Stimulated activated CD4-positive, alpha-beta T cell treated with anti-CD3 and anti-CD28 coated beads, Interleukin-4, amount 100 ng/mL, for 48 hours (primary cell): ENCODE measurements at regions not wholly inside any gene's neighbourhood (a gene's known extent, or its start where the extent isn't known, plus 50 kb on each side); places are given as distances from the start of the nearest gene placed in this dataset.

Experiments
- DNase-seq, 2 donors: peaks; one replicate each; pipeline ENCODE4 v3.0.0-alpha.2; 2020; ENCODE audit warnings: low read depth in 2 of 2

GRCh38 chr6:14903176-14904038 is 342.5 kb upstream of the JARID2 start:
- DNase-seq = no peak

DNA sequence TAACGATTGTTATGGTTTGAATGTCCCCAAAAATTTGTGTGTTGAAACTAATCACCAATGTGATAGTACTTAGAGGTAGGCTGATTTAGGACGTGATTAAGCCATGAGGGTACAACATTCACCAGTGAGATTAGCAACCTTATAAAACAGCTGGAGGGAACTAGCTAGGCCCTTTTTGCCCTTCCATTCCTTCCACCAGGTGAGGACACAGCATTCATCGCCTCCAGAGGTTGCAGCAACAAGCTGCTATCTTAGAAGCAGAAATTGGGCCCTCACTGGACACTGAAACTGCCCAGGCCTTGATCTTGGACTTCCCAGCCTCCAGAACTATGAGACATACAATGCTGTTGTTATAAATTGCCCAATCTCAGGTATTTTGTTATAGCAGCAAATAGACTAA is 340.7 kb upstream of the JARID2 start:
- DNase-seq = no peak

GRCh38 chr6:14906621-14907020 is 339.2 kb upstream of the JARID2 start:
- DNase-seq = no peak

DNA sequence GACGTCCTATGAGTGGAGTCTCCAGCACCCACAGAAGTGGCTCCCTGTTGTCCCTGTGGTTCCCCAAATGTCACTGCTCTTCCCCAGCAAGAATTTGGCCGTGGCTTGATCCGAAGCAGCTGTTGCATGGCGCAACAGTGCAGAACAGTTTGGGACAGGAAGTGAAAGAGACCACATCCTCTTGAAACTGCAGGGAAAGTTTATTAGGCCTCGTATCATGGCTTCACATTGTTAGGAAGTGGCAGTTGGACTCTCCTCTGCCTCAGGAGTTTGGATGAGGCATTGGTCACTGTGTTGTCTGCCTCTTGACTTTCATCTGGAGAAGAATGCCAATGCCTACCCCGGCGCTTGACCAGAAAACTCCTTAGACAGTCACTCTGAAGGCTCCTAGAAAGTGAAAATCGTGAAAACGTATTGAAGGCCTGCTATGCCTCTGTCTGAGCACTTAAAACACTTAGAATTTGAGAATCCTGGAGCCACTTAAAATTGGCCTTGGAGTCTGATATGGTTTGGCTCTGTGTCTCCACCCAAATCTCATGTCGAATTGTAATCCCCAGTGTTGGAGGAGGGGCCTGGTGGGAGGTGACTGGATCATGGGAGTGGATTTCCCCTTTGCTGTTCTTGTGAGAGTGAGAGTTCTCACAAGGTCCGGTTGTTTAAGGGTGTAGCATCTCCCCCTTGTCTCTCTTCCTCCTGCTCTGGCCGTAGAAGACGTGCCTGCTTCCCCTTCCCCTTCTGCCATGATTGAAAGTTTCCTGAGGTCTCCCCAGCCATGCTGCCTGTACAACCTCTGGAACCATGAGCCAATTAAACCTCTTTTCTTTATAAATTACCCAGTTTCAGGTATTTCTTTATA is 334.9 kb upstream of the JARID2 start:
- DNase-seq = no peak

DNA sequence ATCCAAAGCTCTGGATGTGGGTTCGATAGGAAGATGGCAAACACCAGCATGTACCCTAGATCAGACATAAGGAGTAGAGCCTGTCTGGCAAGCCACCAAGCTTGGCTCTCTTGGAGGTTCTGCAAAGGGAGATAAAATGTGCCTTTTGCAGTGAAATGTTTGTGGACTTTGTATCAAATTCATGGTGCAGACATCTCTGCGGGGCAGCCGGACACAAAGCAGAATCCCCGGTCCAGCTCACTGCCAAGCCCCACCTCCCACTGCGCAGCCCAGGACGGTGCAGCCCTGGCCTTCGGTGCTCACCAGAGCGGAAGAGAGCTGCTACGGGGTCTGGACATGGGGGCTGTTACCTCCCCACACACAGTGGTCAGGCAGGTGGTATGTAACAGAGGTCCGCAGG is 333.6 kb upstream of the JARID2 start:
- DNase-seq = no peak

DNA sequence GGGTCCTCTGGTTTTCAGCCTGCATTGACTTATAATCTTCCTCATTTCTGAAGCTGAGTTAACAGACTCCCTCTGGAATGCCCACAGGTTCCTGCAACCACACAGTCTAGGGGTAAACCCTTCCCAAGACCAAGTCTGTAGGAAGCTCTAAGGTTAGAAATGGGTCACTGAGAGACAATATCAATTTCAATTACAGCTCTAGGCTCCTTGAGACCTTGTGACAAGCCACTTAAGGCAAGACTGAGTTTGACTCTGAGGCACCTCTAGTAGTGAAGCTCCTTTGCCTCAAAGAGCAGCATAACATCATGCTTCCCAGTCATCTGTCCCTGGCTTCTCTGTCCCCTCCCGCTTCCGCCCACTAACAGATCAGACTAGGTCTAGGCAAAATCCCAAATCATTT is 333.2 kb upstream of the JARID2 start:
- DNase-seq = no peak

DNA sequence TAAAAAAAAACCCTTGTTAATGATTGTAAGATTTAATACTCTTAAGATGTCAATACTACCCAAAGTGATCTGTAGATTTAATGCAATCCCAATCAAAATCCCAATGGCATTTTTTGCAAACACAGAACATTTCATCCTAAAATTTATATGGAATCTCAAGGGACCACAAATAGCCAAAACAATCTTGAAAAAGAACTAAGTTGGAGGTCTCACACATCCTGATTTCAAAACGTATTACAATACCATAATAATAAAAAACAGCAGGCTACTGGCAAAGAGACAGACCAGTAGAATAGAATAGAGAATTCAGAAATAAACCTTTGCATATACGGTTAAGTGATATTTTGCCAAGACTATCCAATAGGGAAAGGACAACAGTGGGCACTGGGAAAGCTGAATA is 331.9 kb upstream of the JARID2 start:
- no peak for DNase-seq

- DNase-seq = no peak
Measured at GRCh38 chr6:14915888-14916832, 329.7 kb upstream of the JARID2 start.

GRCh38 chr6:14917109-14917910 is 328.6 kb upstream of the JARID2 start:
- no peak for DNase-seq

DNA sequence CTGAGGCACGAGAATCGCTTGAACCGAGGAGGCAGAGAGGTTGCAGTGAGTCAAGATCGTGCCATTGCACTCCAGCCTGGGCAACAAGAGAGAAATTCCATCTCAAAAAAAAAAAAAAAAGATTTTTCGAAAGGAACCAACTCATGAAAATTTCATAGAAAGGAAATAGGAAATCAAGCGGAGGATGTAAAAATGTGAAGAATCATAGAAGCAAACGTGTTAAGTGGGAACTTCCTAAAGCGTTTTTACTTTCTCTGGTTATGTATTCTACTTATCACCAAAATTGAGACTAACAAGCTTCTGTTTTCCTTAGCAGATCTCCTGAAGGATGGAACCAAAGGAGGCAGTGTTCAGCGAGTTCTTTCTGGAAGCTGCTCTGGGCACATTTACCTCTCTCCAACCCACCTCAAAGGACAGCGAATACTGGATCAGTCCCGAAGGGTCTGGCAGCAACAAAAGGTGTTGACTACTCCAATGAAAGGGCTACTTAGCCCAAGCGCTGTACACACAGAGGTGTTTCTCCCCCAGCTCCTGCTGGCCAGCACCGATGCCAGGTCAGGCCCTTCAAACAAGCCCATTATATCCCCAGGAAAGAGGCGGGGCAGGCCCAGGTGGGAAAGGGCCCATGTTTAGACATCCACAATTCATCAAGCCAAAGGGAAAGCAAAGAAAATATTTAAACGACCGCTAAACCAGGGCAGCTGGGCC is 327.5 kb upstream of the JARID2 start:
- DNase-seq = no peak

DNA sequence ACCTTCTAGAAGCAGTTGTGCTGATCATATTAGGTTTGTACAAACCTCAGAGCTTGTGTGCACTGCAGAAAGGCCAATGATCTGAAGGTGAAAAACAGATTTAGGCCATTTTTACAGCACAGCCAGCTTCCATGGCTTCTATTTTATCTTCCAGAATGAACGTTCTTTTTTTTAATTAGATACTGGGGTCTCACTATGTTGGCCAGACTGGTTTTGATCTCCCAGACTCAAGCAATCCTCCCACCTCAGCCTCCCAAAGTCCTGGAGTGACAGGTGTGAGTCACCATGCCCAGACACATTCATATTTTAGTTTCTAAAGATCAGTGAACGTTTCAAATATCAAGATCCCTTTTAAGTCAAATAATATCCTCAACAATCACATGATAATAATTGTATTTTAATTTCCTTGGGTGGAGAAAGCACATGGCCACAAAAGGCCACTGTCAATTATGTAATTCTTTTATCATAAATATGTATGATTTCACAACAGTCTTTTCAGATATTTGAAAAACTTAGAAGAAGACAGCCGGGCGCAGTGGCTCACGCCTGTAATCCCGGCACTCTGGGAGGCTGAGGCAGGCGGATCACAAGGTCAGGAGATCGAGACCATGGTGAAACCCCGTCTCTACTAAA is 326.7 kb upstream of the JARID2 start:
- no peak for DNase-seq

DNA sequence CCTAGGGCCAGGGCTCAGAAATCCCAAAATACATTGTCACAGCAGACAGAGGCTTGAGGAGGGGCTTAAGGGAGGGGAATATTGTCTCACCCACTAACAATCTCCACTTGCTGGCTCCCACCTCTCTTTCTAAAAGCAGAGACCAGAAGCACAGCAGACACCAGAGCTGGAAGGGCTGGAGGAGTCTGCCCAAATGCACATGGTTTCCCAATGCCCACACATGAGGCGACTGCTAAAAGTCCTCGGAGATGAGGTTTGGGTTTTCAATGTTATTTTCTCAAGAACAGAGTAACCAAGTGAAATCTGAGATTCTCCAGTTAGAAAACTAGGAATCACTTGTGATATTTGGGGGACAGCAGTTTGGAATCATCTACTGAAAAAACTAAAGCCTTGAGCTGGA is 325.6 kb upstream of the JARID2 start:
- no peak for DNase-seq

GRCh38 chr6:14921170-14921569 is 324.7 kb upstream of the JARID2 start:
- no peak for DNase-seq

DNA sequence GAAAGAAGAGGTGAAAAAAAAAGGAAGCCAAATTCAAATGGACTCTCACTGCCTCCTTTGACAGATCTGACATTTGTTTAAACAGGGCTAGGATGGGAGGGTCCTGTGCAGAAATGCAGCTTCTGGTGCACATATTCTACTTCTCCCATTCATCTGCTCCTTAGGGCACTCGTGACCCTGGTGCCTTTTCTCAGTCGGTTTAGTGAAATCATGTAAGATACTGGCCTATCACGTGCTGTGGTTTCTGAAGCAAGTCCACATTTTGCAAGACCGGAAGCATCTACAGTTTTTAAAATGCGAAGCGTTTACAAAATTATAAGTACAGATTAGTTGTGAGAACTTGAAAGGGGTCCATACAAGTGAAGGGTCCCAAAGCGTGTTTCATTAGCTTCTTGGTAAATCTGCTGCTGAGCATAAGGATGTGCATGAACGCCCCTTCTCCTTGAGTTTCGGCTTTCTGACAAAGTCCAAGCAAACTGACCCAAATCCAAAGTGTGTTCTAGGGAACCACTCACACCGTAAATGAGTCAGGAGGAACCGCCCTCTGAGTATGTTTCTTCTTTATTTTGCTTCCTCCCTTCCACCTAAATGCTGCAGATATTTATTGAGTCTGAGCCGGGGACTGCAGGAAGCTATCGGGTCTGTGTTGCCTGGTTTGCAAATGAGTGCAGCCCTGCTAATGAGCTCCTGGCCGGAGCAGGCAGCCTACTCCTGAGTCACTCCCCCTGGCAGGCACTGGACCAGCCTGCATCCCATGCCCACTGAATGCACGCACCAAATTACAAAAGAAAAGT is 323.8 kb upstream of the JARID2 start:
- DNase-seq = no peak

GRCh38 chr6:14922706-14923460 is 323.0 kb upstream of the JARID2 start:
- no peak for DNase-seq

GRCh38 chr6:14924126-14925024 is 321.5 kb upstream of the JARID2 start:
- DNase-seq = no peak

DNA sequence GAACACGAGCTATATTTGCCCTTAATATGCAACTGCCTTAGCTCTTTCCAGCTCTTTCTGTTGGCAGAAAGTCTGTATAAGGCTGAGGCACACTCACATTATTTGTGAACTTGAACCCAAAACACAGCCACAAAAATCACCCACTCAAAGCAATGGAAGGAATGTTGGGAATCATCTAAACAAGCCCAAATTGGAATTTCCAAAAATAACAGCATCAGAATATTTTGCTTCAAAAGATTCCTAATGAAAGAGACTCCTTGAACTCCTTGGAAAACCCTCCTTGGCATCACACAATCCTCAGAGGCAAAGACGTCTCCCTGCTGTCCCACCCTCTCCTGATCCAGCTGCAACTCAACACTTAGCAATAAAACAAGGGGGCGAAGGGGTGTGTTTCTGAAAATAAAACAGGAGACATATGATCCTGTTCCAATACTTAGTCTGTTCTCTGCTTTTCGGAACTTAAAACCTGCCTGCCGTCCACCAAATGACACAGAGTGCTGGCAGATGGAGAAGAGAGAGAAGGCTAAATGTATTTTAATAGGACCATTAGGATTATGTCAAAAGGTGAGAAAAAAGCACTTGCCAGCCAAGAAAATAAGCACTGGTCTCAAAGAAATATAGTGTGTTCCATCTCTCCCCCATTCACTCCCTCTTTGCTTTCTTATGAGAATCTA is 320.7 kb upstream of the JARID2 start:
- DNase-seq = no peak
